ENCODE measurements at regions not wholly inside any gene's neighbourhood (a gene's known extent, or its start where the extent isn't known, plus 50 kb on each side); places are given as distances from the start of the nearest gene placed in this dataset.

- no peak for TF ChIP-seq CTCF (IDR thresholded peaks at IDR 0.05; ENCODE audit: low read depth, low read length, missing control alignments)
- DNase-seq (ENCODE audit: extremely low read depth, low read depth), result no peak
- H3K4me3 ChIP-seq (replicated peaks; ENCODE audit: low read depth, low read length), result no peak overlapping the region
These were observed 121.8 kb upstream of the SMAD3 start for GRCh38 chr15:66943456-66944095.

GRCh38 chr15:66944121-66944520 lies 121.3 kb upstream of the SMAD3 start:
- DNase-seq (ENCODE audit: extremely low read depth, low read depth), result no peak
- H3K4me3 ChIP-seq (replicated peaks; ENCODE audit: low read depth, low read length), result no peak overlapping the region
- TF ChIP-seq CTCF (IDR thresholded peaks at IDR 0.05; ENCODE audit: low read depth, low read length, missing control alignments), result no peak

- no peak for TF ChIP-seq CTCF (IDR thresholded peaks at IDR 0.05; ENCODE audit: low read depth, low read length, missing control alignments)
- no peak for DNase-seq (ENCODE audit: extremely low read depth, low read depth)
- no peak overlapping the region for H3K4me3 ChIP-seq (replicated peaks; ENCODE audit: low read depth, low read length)
These were observed 120.1 kb upstream of the SMAD3 start for GRCh38 chr15:66945286-66945685.

- DNase-seq (ENCODE audit: extremely low read depth, low read depth), result no peak
- TF ChIP-seq CTCF (IDR thresholded peaks at IDR 0.05; ENCODE audit: low read depth, low read length, missing control alignments), result no peak
- no peak overlapping the region for H3K4me3 ChIP-seq (replicated peaks; ENCODE audit: low read depth, low read length)
These were observed 119.6 kb upstream of the SMAD3 start for GRCh38 chr15:66945842-66946241.

GRCh38 chr15:66946578-66947164 lies 118.7 kb upstream of the SMAD3 start:
- peak; percentile 84 for TF ChIP-seq CTCF (IDR thresholded peaks at IDR 0.05; ENCODE audit: low read depth, low read length, missing control alignments)
- H3K4me3 ChIP-seq (replicated peaks; ENCODE audit: low read depth, low read length), result no peak overlapping the region
- DNase-seq (ENCODE audit: extremely low read depth, low read depth), result no peak

GRCh38 chr15:66947471-66947870 lies 117.9 kb upstream of the SMAD3 start:
- TF ChIP-seq CTCF (IDR thresholded peaks at IDR 0.05; ENCODE audit: low read depth, low read length, missing control alignments), result no peak
- H3K4me3 ChIP-seq (replicated peaks; ENCODE audit: low read depth, low read length), result no peak overlapping the region
- DNase-seq (ENCODE audit: extremely low read depth, low read depth), result no peak

- DNase-seq (ENCODE audit: extremely low read depth, low read depth), result no peak
- no peak for TF ChIP-seq CTCF (IDR thresholded peaks at IDR 0.05; ENCODE audit: low read depth, low read length, missing control alignments)
- H3K4me3 ChIP-seq (replicated peaks; ENCODE audit: low read depth, low read length), result no peak overlapping the region
These were observed 117.1 kb upstream of the SMAD3 start for GRCh38 chr15:66948294-66948693.
